Right lobe of liver (tissue), 4 donors: ENCODE measurements at regions not wholly inside any gene's neighbourhood (a gene's known extent, or its start where the extent isn't known, plus 50 kb on each side); places are given as distances from the start of the nearest gene placed in this dataset.

Experiments
- POLR2A ChIP-seq: fragments of 450-650 bp; IDR thresholded peaks from one replicate; pipeline ENCODE4 v1.6.1; 2017; ENCODE audit warnings: antibody characterized with exemption, mild to moderate bottlenecking
- TF ChIP-seq, protein P1 (sequence below), 4 donors: fragments of 200-600 bp in 3 of 4; fragments of 450-650 bp in 1 of 4; IDR thresholded peaks; one replicate each; pipeline versions ENCODE4 v1.5.1 to v1.8.0; 2016 to 2022; ENCODE audit warnings: antibody characterized with exemption in 4 of 4, mild to moderate bottlenecking in 2 of 4
- donor health status: DM: no; HTN: no; CAD: no.
- donor health status: DM: no; HTN: no; CAD: no.
- donor health status: DM: no; HTN: yes; CAD: no.

DNA sequence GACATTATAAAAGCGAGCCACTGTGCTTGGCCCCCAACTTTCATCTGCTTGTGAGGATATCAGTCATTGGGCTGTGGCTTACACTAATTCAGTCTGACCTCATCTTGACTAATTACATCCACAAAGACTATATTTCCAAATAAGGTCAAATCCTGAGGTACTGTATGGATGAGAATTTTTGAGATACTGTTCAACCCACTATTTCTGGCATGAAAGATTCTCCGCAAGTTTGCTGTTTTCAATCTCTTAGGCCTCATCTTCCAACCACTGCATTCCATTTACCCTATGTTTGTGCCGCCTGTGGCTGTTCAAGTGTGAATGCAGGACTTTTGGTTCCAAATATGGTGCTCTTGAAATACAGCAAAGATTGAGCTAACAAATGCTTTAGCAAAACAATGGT lies 400.9 kb upstream of the SGCD start:
- TF ChIP-seq, protein P1, sequence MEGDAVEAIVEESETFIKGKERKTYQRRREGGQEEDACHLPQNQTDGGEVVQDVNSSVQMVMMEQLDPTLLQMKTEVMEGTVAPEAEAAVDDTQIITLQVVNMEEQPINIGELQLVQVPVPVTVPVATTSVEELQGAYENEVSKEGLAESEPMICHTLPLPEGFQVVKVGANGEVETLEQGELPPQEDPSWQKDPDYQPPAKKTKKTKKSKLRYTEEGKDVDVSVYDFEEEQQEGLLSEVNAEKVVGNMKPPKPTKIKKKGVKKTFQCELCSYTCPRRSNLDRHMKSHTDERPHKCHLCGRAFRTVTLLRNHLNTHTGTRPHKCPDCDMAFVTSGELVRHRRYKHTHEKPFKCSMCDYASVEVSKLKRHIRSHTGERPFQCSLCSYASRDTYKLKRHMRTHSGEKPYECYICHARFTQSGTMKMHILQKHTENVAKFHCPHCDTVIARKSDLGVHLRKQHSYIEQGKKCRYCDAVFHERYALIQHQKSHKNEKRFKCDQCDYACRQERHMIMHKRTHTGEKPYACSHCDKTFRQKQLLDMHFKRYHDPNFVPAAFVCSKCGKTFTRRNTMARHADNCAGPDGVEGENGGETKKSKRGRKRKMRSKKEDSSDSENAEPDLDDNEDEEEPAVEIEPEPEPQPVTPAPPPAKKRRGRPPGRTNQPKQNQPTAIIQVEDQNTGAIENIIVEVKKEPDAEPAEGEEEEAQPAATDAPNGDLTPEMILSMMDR (IDR thresholded peaks at IDR 0.05) = no peak
- TF ChIP-seq POLR2A = no peak
